Ishikawa (cell line): ENCODE measurements at regions not wholly inside any gene's neighbourhood (a gene's known extent, or its start where the extent isn't known, plus 50 kb on each side); places are given as distances from the start of the nearest gene placed in this dataset.

Source experiments
- CEBPB ChIP-seq: IDR thresholded peaks from 2 replicates; pipeline ENCODE4 v1.6.1; 2012
- CREB1 ChIP-seq: IDR thresholded peaks from 2 replicates; pipeline ENCODE4 v1.6.1; 2012; ENCODE audit warnings: low read depth
- EP300 ChIP-seq: IDR thresholded peaks from 2 replicates; pipeline ENCODE4 v1.6.1; 2012; ENCODE audit warnings: borderline replicate concordance
- FOXM1 ChIP-seq: IDR thresholded peaks from 2 replicates; pipeline ENCODE4 v1.6.1; 2012; ENCODE audit warnings: low read depth, borderline replicate concordance
- RAD21 ChIP-seq: IDR thresholded peaks from 2 replicates; pipeline ENCODE4 v1.6.1; 2012; ENCODE audit warnings: low read depth
- REST ChIP-seq: IDR thresholded peaks from 2 replicates; pipeline ENCODE4 v1.6.1; 2012; ENCODE audit warnings: low read depth, mild to moderate bottlenecking
- TAF1 ChIP-seq: IDR thresholded peaks from 2 replicates; pipeline ENCODE4 v1.6.1; 2012; ENCODE audit warnings: low read depth, mild to moderate bottlenecking
- TEAD4 ChIP-seq: IDR thresholded peaks from 2 replicates; pipeline ENCODE4 v1.6.1; 2012
- YY1 ChIP-seq: IDR thresholded peaks from 2 replicates; pipeline ENCODE4 v1.6.1; 2012; ENCODE audit warnings: low read depth
- ZBTB7A ChIP-seq: IDR thresholded peaks from 2 replicates; pipeline ENCODE4 v1.6.1; 2012; ENCODE audit warnings: low read depth
- TF ChIP-seq, protein P1 (sequence below): IDR thresholded peaks from 2 replicates; pipeline ENCODE4 v1.6.1; 2012
- TF ChIP-seq, protein P2 (sequence below): IDR thresholded peaks from 2 replicates; pipeline ENCODE4 v1.6.1; 2012

DNA sequence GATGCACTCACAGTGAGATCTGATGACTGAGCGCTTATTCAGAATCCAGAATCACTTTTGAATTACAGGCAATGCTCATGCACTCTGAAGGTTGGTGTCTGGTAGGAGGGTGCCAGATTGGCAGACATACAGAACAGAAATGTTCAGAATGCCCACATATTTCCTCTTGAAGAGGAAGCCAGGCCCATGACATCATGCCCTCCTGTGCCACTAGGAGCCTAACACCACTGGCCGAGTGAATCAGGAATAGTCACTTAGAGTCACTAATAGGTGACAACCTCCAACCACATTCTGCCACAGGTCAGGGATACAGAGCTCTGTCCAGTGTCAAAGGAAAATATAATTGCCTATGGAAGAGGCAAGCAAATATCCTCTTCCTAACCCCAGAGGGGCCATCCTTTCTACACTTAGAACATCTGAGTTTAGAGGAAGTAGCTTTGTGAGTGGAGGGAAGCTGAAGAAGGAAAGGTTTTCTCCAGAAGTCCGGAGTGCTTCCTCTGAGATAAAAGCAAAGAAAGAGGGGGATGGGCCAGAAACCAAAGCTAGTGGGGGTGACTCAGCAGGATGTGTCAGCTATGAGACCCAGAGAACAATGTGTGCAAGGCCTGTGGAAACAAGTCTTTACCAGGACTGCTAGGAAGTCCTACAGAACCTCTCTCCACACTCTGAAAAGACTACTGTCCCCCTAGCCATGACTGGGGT lies 838.8 kb downstream of the GRID1 start:
- no peak for TF ChIP-seq TEAD4
- no peak for TF ChIP-seq EP300
- TF ChIP-seq ZBTB7A, result no peak
- no peak for TF ChIP-seq RAD21
- TF ChIP-seq, protein P1, sequence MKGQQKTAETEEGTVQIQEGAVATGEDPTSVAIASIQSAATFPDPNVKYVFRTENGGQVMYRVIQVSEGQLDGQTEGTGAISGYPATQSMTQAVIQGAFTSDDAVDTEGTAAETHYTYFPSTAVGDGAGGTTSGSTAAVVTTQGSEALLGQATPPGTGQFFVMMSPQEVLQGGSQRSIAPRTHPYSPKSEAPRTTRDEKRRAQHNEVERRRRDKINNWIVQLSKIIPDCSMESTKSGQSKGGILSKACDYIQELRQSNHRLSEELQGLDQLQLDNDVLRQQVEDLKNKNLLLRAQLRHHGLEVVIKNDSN, result no peak
- TF ChIP-seq TAF1, result no peak
- TF ChIP-seq, protein P2, sequence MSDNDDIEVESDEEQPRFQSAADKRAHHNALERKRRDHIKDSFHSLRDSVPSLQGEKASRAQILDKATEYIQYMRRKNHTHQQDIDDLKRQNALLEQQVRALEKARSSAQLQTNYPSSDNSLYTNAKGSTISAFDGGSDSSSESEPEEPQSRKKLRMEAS, result no peak
- no peak for TF ChIP-seq CEBPB
- TF ChIP-seq REST, result no peak
- no peak for TF ChIP-seq FOXM1
- TF ChIP-seq CREB1, result no peak
- TF ChIP-seq YY1, result no peak
